ENCODE measurements at regions not wholly inside any gene's neighbourhood (a gene's known extent, or its start where the extent isn't known, plus 50 kb on each side); places are given as distances from the start of the nearest gene placed in this dataset.
A peak's percentile ranks its signal among the peaks of the same experiment; 100 is the strongest.

GRCh38 chr18:55732227-55733106, 144.5 kb upstream of the TCF4 start:
- TF ChIP-seq CTCF (IDR thresholded peaks at IDR 0.05 in 2 of 3, conservative IDR thresholded peaks at IDR 0.05 in 1 of 3; ENCODE audit: insufficient read depth in 2 of 3, low read depth in 1 of 3, low read length in 3 of 3) (no peak), U2AF1 (optimal IDR thresholded peaks at IDR 0.05; ENCODE audit: low read depth, low read length) (no peak), HMG20A (CRISPR knock-in tag; conservative IDR thresholded peaks at IDR 0.05) (no peak), MCM7 (IDR thresholded peaks at IDR 0.05) (no peak), RUNX1 (IDR thresholded peaks at IDR 0.05; ENCODE audit: low read depth) (no peak), ETS2 (tag; IDR thresholded peaks at IDR 0.05; ENCODE audit: borderline replicate concordance, poor library complexity, severe bottlenecking) (no peak), CHD2 (IDR thresholded peaks at IDR 0.05; ENCODE audit: low read depth, low read length) (no peak), RNF2 (IDR thresholded peaks at IDR 0.05) (peak; percentile 58; the same call in 1 of the 2 replicates), ZNF592 (IDR thresholded peaks at IDR 0.05) (no peak; the same call in 1 of the 2 replicates), SMAD2 (IDR thresholded peaks at IDR 0.05; ENCODE audit: low read depth, low read length) (no peak), TCF7 (IDR thresholded peaks at IDR 0.05; ENCODE audit: borderline replicate concordance) (no peak), CBFB (CRISPR knock-in tag; IDR thresholded peaks at IDR 0.05) (no peak), BACH1 (tag; IDR thresholded peaks at IDR 0.05) (no peak), RCOR1 (IDR thresholded peaks at IDR 0.05; ENCODE audit: borderline replicate concordance in 1 of 2, low read depth in 2 of 2, low read length in 2 of 2) (peak in 1 of 2 experiments; percentile 85; a peak in 3 of 4 replicates)
